ENCODE measurements at regions not wholly inside any gene's neighbourhood (a gene's known extent, or its start where the extent isn't known, plus 50 kb on each side); places are given as distances from the start of the nearest gene placed in this dataset.

DNA sequence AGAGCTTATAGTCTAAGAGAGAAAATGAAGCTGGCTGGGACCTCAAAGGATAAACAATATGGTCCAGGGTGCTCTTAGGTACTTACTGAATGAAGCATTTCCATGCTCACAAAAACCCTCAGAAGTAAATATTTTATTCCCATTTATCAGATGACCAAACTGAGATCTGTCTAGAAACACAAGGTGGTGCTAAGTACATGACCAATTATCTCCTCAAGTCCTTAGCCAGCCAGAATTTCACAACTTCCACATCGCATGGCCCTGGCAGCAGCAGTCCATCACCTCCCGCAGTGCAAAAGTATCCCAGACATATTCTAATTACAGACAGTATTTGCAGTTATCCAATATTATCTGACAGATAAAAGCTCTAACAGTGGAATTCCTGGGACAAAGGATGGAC, 321.7 kb upstream of the PROX1 start:
- no peak overlapping the region for H3K27ac ChIP-seq (ENCODE audit: low read length in 2 of 2)
- no peak overlapping the region for H3K9ac ChIP-seq (ENCODE audit: low read length)
- H3K4me1 ChIP-seq (ENCODE audit: control insufficient read depth in 2 of 2, insufficient read depth in 2 of 2, low read length in 2 of 2) = no peaks in the 10 kb centered on the region
- ChIA-PET CTCF (no interaction called here), POLR2A (no interaction called here)
- intact Hi-C loops (cut with micrococcal nuclease) = no loop called here
- no peaks in the 10 kb centered on the region for H3K27me3 Mint-ChIP-seq
- H3K4me2 ChIP-seq (replicated peaks; ENCODE audit: low read depth, low read length, poor library complexity, severe bottlenecking) = no peak overlapping the region
- H3K27me3 ChIP-seq (replicated peaks in 1 of 4; ENCODE audit: control extremely low read depth in 1 of 4, control insufficient read depth in 3 of 4, insufficient read depth in 4 of 4, low read length in 3 of 4) = no peaks in the 10 kb centered on the region
- no peaks in the 10 kb centered on the region for H3K9me3 ChIP-seq (ENCODE audit: control extremely low read depth in 1 of 3, control insufficient read depth in 2 of 3, insufficient read depth in 1 of 3, low read length in 2 of 3)
- no peak overlapping the region for H3K4me3 ChIP-seq (ENCODE audit: control extremely low read depth in 1 of 5, extremely low read depth in 1 of 5, insufficient read depth in 1 of 5, low read depth in 2 of 5, low read length in 4 of 5)
- no CpG with 5 or more reads among the region's 2 CpGs for WGBS (ENCODE audit: insufficient coverage)
- no peak overlapping the region for H3K4me3 Mint-ChIP-seq
- H4K20me1 ChIP-seq (ENCODE audit: control insufficient read depth, insufficient read depth, low read length, poor library complexity, severe bottlenecking) = no peaks in the 10 kb centered on the region
- ATAC-seq (ENCODE audit: low read depth) = no peak
- no peak overlapping the region for H2AFZ ChIP-seq (ENCODE audit: insufficient read depth, low read depth, low read length, poor library complexity, severe bottlenecking)
- no peak for DNase-seq
- H3K79me2 ChIP-seq (ENCODE audit: control insufficient read depth, insufficient read depth, low read length) = no peaks in the 10 kb centered on the region
- H3K36me3 ChIP-seq (replicated peaks in 1 of 2; ENCODE audit: control extremely low read depth in 1 of 2, control insufficient read depth in 1 of 2, extremely low read depth in 1 of 2, insufficient read depth in 2 of 2, low read length in 1 of 2) = no peaks in the 10 kb centered on the region
- H3K4me1 Mint-ChIP-seq = no peaks in the 10 kb centered on the region
- no peaks in the 10 kb centered on the region for H3K9me3 Mint-ChIP-seq (ENCODE audit: insufficient read depth)
- H3K27ac Mint-ChIP-seq = no peak overlapping the region
- TF ChIP-seq, protein P1, sequence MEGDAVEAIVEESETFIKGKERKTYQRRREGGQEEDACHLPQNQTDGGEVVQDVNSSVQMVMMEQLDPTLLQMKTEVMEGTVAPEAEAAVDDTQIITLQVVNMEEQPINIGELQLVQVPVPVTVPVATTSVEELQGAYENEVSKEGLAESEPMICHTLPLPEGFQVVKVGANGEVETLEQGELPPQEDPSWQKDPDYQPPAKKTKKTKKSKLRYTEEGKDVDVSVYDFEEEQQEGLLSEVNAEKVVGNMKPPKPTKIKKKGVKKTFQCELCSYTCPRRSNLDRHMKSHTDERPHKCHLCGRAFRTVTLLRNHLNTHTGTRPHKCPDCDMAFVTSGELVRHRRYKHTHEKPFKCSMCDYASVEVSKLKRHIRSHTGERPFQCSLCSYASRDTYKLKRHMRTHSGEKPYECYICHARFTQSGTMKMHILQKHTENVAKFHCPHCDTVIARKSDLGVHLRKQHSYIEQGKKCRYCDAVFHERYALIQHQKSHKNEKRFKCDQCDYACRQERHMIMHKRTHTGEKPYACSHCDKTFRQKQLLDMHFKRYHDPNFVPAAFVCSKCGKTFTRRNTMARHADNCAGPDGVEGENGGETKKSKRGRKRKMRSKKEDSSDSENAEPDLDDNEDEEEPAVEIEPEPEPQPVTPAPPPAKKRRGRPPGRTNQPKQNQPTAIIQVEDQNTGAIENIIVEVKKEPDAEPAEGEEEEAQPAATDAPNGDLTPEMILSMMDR (IDR thresholded peaks at IDR 0.05) = no peak
- TF ChIP-seq EZH2 (IDR thresholded peaks at IDR 0.05; ENCODE audit: borderline replicate concordance, insufficient read depth, low read depth, low read length, poor library complexity, severe bottlenecking) = no peak

DNA sequence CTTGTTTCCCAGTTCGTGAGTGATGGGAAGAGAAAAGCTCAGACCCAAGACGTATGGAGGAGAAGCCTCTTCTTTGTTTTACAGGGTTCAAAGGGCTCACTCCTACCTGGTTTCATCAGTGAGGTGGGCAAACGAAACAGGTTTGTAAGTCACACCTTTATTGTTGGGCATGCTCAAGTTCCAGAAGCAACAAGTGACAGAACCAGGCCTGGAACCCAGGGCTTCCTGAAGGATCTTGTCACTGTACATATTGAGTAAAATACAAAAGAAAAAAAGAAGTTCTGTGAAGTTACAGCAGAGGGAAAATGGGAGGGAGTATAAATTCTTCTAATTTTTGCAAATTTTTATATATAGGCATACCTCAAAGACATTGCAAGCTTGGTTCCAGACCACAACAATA, 320.9 kb upstream of the PROX1 start:
- Histone ChIP-seq H3K4me1 (ENCODE audit: control insufficient read depth in 2 of 2, insufficient read depth in 2 of 2, low read length in 2 of 2) (no peaks in the 10 kb centered on the region), H3K27me3 (replicated peaks in 1 of 4; ENCODE audit: control extremely low read depth in 1 of 4, control insufficient read depth in 3 of 4, insufficient read depth in 4 of 4, low read length in 3 of 4) (no peaks in the 10 kb centered on the region), H3K79me2 (ENCODE audit: control insufficient read depth, insufficient read depth, low read length) (no peaks in the 10 kb centered on the region), H3K27ac (ENCODE audit: low read length in 2 of 2) (no peak overlapping the region), H3K9ac (ENCODE audit: low read length) (no peak overlapping the region), H2AFZ (ENCODE audit: insufficient read depth, low read depth, low read length, poor library complexity, severe bottlenecking) (no peak overlapping the region), H3K9me3 (ENCODE audit: control extremely low read depth in 1 of 3, control insufficient read depth in 2 of 3, insufficient read depth in 1 of 3, low read length in 2 of 3) (no peaks in the 10 kb centered on the region), H3K4me2 (replicated peaks; ENCODE audit: low read depth, low read length, poor library complexity, severe bottlenecking) (no peak overlapping the region), H3K4me3 (ENCODE audit: control extremely low read depth in 1 of 5, extremely low read depth in 1 of 5, insufficient read depth in 1 of 5, low read depth in 2 of 5, low read length in 4 of 5) (no peak overlapping the region), H3K36me3 (replicated peaks in 1 of 2; ENCODE audit: control extremely low read depth in 1 of 2, control insufficient read depth in 1 of 2, extremely low read depth in 1 of 2, insufficient read depth in 2 of 2, low read length in 1 of 2) (no peaks in the 10 kb centered on the region), H4K20me1 (ENCODE audit: control insufficient read depth, insufficient read depth, low read length, poor library complexity, severe bottlenecking) (no peaks in the 10 kb centered on the region)
- Mint-ChIP-seq H3K9me3 (ENCODE audit: insufficient read depth) (no peaks in the 10 kb centered on the region), H3K27ac (no peak overlapping the region), H3K4me3 (no peak overlapping the region), H3K27me3 (no peaks in the 10 kb centered on the region), H3K4me1 (no peaks in the 10 kb centered on the region)
- intact Hi-C loops (cut with micrococcal nuclease) = no loop called here
- CTCF ChIA-PET = no interaction called here
- POLR2A ChIA-PET = no interaction called here
- ATAC-seq (ENCODE audit: low read depth) (no peak), DNase-seq (no peak)
- WGBS (ENCODE audit: insufficient coverage) = 89% methylated on average over 3 of the region's 3 CpGs
- TF ChIP-seq, protein P1 (IDR thresholded peaks at IDR 0.05) = no peak
- TF ChIP-seq EZH2 (IDR thresholded peaks at IDR 0.05; ENCODE audit: borderline replicate concordance, insufficient read depth, low read depth, low read length, poor library complexity, severe bottlenecking) = no peak

All from B cell (primary cell).